ENCODE measurements at regions not wholly inside any gene's neighbourhood (a gene's known extent, or its start where the extent isn't known, plus 50 kb on each side); places are given as distances from the start of the nearest gene placed in this dataset.

GRCh38 chr19:5205937-5206750 lies 134.5 kb downstream of the PTPRS start (continued):
- TF ChIP-seq, protein P1, sequence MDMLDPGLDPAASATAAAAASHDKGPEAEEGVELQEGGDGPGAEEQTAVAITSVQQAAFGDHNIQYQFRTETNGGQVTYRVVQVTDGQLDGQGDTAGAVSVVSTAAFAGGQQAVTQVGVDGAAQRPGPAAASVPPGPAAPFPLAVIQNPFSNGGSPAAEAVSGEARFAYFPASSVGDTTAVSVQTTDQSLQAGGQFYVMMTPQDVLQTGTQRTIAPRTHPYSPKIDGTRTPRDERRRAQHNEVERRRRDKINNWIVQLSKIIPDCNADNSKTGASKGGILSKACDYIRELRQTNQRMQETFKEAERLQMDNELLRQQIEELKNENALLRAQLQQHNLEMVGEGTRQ (IDR thresholded peaks at IDR 0.05; ENCODE audit: low read length): no peak
- TF ChIP-seq RFX5 (IDR thresholded peaks at IDR 0.05; ENCODE audit: borderline replicate concordance, low read depth, low read length) (no peak), GTF2F1 (IDR thresholded peaks at IDR 0.05; ENCODE audit: borderline replicate concordance, low read depth, low read length) (no peak), BACH1 (IDR thresholded peaks at IDR 0.05; ENCODE audit: low read length) (no peak), SUZ12 (IDR thresholded peaks at IDR 0.05; ENCODE audit: low read length) (no peak), CBX5 (IDR thresholded peaks at IDR 0.05; ENCODE audit: low read depth, low read length) (no peak), CHD1 (IDR thresholded peaks at IDR 0.05; ENCODE audit: low read depth, low read length) (no peak), BCL11A (IDR thresholded peaks at IDR 0.05; ENCODE audit: low read depth in 2 of 2, low read length in 2 of 2) (no peak)
- TF ChIP-seq, protein P2, sequence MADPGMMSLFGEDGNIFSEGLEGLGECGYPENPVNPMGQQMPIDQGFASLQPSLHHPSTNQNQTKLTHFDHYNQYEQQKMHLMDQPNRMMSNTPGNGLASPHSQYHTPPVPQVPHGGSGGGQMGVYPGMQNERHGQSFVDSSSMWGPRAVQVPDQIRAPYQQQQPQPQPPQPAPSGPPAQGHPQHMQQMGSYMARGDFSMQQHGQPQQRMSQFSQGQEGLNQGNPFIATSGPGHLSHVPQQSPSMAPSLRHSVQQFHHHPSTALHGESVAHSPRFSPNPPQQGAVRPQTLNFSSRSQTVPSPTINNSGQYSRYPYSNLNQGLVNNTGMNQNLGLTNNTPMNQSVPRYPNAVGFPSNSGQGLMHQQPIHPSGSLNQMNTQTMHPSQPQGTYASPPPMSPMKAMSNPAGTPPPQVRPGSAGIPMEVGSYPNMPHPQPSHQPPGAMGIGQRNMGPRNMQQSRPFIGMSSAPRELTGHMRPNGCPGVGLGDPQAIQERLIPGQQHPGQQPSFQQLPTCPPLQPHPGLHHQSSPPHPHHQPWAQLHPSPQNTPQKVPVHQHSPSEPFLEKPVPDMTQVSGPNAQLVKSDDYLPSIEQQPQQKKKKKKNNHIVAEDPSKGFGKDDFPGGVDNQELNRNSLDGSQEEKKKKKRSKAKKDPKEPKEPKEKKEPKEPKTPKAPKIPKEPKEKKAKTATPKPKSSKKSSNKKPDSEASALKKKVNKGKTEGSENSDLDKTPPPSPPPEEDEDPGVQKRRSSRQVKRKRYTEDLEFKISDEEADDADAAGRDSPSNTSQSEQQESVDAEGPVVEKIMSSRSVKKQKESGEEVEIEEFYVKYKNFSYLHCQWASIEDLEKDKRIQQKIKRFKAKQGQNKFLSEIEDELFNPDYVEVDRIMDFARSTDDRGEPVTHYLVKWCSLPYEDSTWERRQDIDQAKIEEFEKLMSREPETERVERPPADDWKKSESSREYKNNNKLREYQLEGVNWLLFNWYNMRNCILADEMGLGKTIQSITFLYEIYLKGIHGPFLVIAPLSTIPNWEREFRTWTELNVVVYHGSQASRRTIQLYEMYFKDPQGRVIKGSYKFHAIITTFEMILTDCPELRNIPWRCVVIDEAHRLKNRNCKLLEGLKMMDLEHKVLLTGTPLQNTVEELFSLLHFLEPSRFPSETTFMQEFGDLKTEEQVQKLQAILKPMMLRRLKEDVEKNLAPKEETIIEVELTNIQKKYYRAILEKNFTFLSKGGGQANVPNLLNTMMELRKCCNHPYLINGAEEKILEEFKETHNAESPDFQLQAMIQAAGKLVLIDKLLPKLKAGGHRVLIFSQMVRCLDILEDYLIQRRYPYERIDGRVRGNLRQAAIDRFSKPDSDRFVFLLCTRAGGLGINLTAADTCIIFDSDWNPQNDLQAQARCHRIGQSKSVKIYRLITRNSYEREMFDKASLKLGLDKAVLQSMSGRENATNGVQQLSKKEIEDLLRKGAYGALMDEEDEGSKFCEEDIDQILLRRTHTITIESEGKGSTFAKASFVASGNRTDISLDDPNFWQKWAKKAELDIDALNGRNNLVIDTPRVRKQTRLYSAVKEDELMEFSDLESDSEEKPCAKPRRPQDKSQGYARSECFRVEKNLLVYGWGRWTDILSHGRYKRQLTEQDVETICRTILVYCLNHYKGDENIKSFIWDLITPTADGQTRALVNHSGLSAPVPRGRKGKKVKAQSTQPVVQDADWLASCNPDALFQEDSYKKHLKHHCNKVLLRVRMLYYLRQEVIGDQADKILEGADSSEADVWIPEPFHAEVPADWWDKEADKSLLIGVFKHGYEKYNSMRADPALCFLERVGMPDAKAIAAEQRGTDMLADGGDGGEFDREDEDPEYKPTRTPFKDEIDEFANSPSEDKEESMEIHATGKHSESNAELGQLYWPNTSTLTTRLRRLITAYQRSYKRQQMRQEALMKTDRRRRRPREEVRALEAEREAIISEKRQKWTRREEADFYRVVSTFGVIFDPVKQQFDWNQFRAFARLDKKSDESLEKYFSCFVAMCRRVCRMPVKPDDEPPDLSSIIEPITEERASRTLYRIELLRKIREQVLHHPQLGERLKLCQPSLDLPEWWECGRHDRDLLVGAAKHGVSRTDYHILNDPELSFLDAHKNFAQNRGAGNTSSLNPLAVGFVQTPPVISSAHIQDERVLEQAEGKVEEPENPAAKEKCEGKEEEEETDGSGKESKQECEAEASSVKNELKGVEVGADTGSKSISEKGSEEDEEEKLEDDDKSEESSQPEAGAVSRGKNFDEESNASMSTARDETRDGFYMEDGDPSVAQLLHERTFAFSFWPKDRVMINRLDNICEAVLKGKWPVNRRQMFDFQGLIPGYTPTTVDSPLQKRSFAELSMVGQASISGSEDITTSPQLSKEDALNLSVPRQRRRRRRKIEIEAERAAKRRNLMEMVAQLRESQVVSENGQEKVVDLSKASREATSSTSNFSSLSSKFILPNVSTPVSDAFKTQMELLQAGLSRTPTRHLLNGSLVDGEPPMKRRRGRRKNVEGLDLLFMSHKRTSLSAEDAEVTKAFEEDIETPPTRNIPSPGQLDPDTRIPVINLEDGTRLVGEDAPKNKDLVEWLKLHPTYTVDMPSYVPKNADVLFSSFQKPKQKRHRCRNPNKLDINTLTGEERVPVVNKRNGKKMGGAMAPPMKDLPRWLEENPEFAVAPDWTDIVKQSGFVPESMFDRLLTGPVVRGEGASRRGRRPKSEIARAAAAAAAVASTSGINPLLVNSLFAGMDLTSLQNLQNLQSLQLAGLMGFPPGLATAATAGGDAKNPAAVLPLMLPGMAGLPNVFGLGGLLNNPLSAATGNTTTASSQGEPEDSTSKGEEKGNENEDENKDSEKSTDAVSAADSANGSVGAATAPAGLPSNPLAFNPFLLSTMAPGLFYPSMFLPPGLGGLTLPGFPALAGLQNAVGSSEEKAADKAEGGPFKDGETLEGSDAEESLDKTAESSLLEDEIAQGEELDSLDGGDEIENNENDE (IDR thresholded peaks at IDR 0.05; ENCODE audit: insufficient replicate concordance, low read length): no peak

Measured in H1 (cell line).